HepG2 (cell line): ENCODE measurements at regions not wholly inside any gene's neighbourhood (a gene's known extent, or its start where the extent isn't known, plus 50 kb on each side); places are given as distances from the start of the nearest gene placed in this dataset.

Source experiments
- ATAC-seq: fragments of 200-7000 bp; cut with Tn5 transposase; 3 replicates; pipeline ENCODE4 v1.9.1; 2020; ENCODE audit warnings: mild to moderate bottlenecking, moderate library complexity
- BruUV-seq: library from RNA; stranded (reverse); fragments of 400-500 nt; replicated peaks from 2 replicates; lab custom pipeline; 2021; lab: Mats Ljungman, UMichigan
- CTCF ChIA-PET: fragments of 300-600 bp; formaldehyde crosslinking; extraction: SDS; loops from one replicate; lab custom pipeline; 2021; ENCODE audit warnings: low total read pairs, inconsistent platforms, low intra/inter-chr PET ratio; lab: Yijun Ruan, JAX
- POLR2A ChIA-PET: fragments of 350-600 bp; sonication (Branson Sonifier 250); formaldehyde crosslinking; loops from one replicate; lab custom pipeline; 2020; ENCODE audit warnings: antibody characterized with exemption, inconsistent platforms; lab: Yijun Ruan, JAX
- DNase-seq: peaks from one replicate; pipeline ENCODE4 v3.0.0-alpha.2; 2015; ENCODE audit warnings: low spot score
- FAIRE-seq: peaks from 3 replicates; lab custom pipeline; 2011; peaks lifted over from hg19 to GRCh38; lab: Jason Lieb, UNC
- H2AFZ ChIP-seq: one replicate; pipeline ENCODE4 v1.6.1; 2011; ENCODE audit warnings: low read length, inconsistent platforms
- H3K27ac ChIP-seq: fragments of 300-600 bp; 3 replicates; pipeline ENCODE4 v1.8.0; 2011; ENCODE audit warnings: mixed run types, mild to moderate bottlenecking, mixed read lengths, low read length, inconsistent platforms; ENCODE audit not compliant: insufficient read depth; ENCODE audit errors: extremely low read length
- H3K27me3 ChIP-seq, 2 experiments: fragments of 200-600 bp in 1 of 2; 2 replicates in 1 of 2; 3 replicates in 1 of 2; pipeline versions ENCODE4 v1.6.0 to v1.8.0; 2011; ENCODE audit warnings: low read length in 2 of 2, mild to moderate bottlenecking in 2 of 2, moderate library complexity in 2 of 2, inconsistent platforms in 1 of 2; ENCODE audit not compliant: insufficient read depth in 2 of 2, control insufficient read depth in 1 of 2
- H3K36me3 ChIP-seq, 2 experiments: fragments of 200-600 bp in 1 of 2; replicated peaks in 1 of 2; 2 replicates in 1 of 2; 3 replicates in 1 of 2; pipeline versions ENCODE4 v1.5.1 to v1.8.0; 2011; ENCODE audit warnings: low read length in 2 of 2, inconsistent platforms in 1 of 2; ENCODE audit not compliant: insufficient read depth in 2 of 2, control insufficient read depth in 1 of 2
- H3K4me1 ChIP-seq: 2 replicates; pipeline ENCODE4 v1.5.1; 2012; ENCODE audit warnings: low read length, inconsistent platforms; ENCODE audit not compliant: insufficient read depth
- H3K4me2 ChIP-seq: 2 replicates; pipeline ENCODE4 v1.6.0; 2011; ENCODE audit warnings: low read depth, low read length, inconsistent platforms
- H3K4me3 ChIP-seq, 3 experiments: fragments of 200-600 bp in 1 of 3; sonication (generic), shearing (Covaris generic) in 1 of 3; replicated peaks in 1 of 3; 2 replicates each; pipeline ENCODE4 v1.5.1; 2011 to 2016; ENCODE audit warnings: low read length in 3 of 3, inconsistent platforms in 2 of 3, low read depth in 2 of 3, mild to moderate bottlenecking in 2 of 3, control low read depth in 1 of 3, mixed read lengths in 1 of 3; ENCODE audit not compliant: insufficient read depth in 1 of 3
- H3K79me2 ChIP-seq: one replicate; pipeline ENCODE4 v1.6.1; 2011; ENCODE audit warnings: low read length, inconsistent platforms; ENCODE audit not compliant: insufficient read depth
- H3K9ac ChIP-seq: 2 replicates; pipeline ENCODE4 v1.6.0; 2011; ENCODE audit warnings: mild to moderate bottlenecking, low read depth, low read length, inconsistent platforms; ENCODE audit not compliant: insufficient read depth
- H3K9me3 ChIP-seq: 2 replicates; pipeline ENCODE4 v1.5.1; 2012; ENCODE audit warnings: mild to moderate bottlenecking, low read length
- H4K20me1 ChIP-seq: 2 replicates; pipeline ENCODE4 v1.6.0; 2011; ENCODE audit warnings: inconsistent platforms, mild to moderate bottlenecking, low read length, moderate library complexity; ENCODE audit not compliant: insufficient read depth
- CREB1 ChIP-seq, 2 experiments: fragments of 450-650 bp in 1 of 2; IDR thresholded peaks; 2 replicates each; pipeline ENCODE4 v1.6.1; 2016 to 2017; ENCODE audit warnings: control low read depth in 1 of 2, mild to moderate bottlenecking in 1 of 2, missing compliant biosample characterization in 1 of 2, missing genetic modification characterization in 1 of 2
- FLYWCH1 ChIP-seq: sonication (generic); formaldehyde crosslinking; IDR thresholded peaks from 2 replicates; pipeline ENCODE4 v1.8.1; 2023; ENCODE audit warnings: mild to moderate bottlenecking, missing genetic modification reagents
- FOSL2 ChIP-seq: sonication (generic); formaldehyde crosslinking; IDR thresholded peaks from 2 replicates; pipeline ENCODE4 v1.4.0; 2020; ENCODE audit warnings: missing genetic modification reagents
- HNF1B ChIP-seq: sonication (generic); formaldehyde crosslinking; IDR thresholded peaks from 2 replicates; pipeline ENCODE4 v1.5.1; 2020; ENCODE audit warnings: mild to moderate bottlenecking, moderate library complexity, missing genetic modification reagents
- HNRNPK ChIP-seq: fragments of 200-400 bp; formaldehyde crosslinking; IDR thresholded peaks from 2 replicates; pipeline ENCODE4 v1.6.1; 2018; ENCODE audit warnings: low read length, low read depth, moderate library complexity, mild to moderate bottlenecking; ENCODE audit not compliant: poor library complexity, severe bottlenecking
- ISL2 ChIP-seq: sonication (generic); formaldehyde crosslinking; IDR thresholded peaks from 2 replicates; pipeline ENCODE4 v1.5.0; 2020; ENCODE audit warnings: missing genetic modification reagents
- NR2C2 ChIP-seq: sonication (generic); formaldehyde crosslinking; IDR thresholded peaks from 2 replicates; pipeline ENCODE4 v1.4.0; 2020; ENCODE audit warnings: missing genetic modification reagents, mild to moderate bottlenecking, moderate library complexity, borderline replicate concordance
- TEAD2 ChIP-seq: sonication (generic); formaldehyde crosslinking; IDR thresholded peaks from 2 replicates; pipeline ENCODE4 v1.9.0; 2021; ENCODE audit warnings: missing genetic modification reagents
- U2AF1 ChIP-seq: fragments of 200-400 bp; formaldehyde crosslinking; optimal IDR thresholded peaks from 2 replicates; pipeline ENCODE3; 2017; ENCODE audit warnings: mild to moderate bottlenecking, low read depth, low read length
- ZMAT5 ChIP-seq: sonication (generic); formaldehyde crosslinking; IDR thresholded peaks from 2 replicates; pipeline ENCODE4 v1.5.0; 2020; ENCODE audit warnings: mild to moderate bottlenecking, low read depth, missing genetic modification reagents, borderline replicate concordance
- ZNF337 ChIP-seq: sonication (generic); formaldehyde crosslinking; IDR thresholded peaks from 2 replicates; pipeline ENCODE4 v1.5.1; 2020; ENCODE audit warnings: missing genetic modification reagents, low read depth, mild to moderate bottlenecking, borderline replicate concordance
- ZNF816 ChIP-seq: sonication (generic); formaldehyde crosslinking; IDR thresholded peaks from 2 replicates; pipeline ENCODE4 v1.8.0; 2022; ENCODE audit warnings: missing genetic modification reagents, mild to moderate bottlenecking, borderline replicate concordance
- WGBS: methylation state at CpG from one replicate; pipeline ENCODE4 v1.1.6; 2017; ENCODE audit warnings: low lambda C conversion rate; 5-methylcytosine and 5-hydroxymethylcytosine counted together
- in situ Hi-C: cut with HindIII; loops from 2 replicates; pipeline ENCODE4 v1.10.0; 2017; ENCODE audit warnings: low pct_unique_long_range_greater_than_20kb; ENCODE audit not compliant: extremely low pct_ligation_motif_present
- intact Hi-C: fragments of 100-400 bp; cut with micrococcal nuclease; formaldehyde crosslinking; loops from one replicate; pipeline ENCODE4 v1.10.0; 2022; ENCODE audit not compliant: unreplicated experiment
- TF ChIP-seq, protein P1 (sequence below): sonication (generic); formaldehyde crosslinking; IDR thresholded peaks from 2 replicates; pipeline ENCODE4 v1.4.0; 2020; ENCODE audit warnings: missing genetic modification reagents
- TF ChIP-seq, protein P2 (sequence below), 2 experiments: fragments of 450-650 bp in 1 of 2; sonication (generic) in 1 of 2; formaldehyde crosslinking; IDR thresholded peaks; 2 replicates each; pipeline versions ENCODE4 v1.5.0 to v1.8.0; 2020 to 2022; ENCODE audit warnings: mild to moderate bottlenecking in 1 of 2, missing genetic modification reagents in 1 of 2
- TF ChIP-seq, protein P3 (sequence below): sonication (generic); formaldehyde crosslinking; IDR thresholded peaks from 2 replicates; pipeline ENCODE4 v1.5.1; 2020; ENCODE audit warnings: missing genetic modification reagents, mild to moderate bottlenecking, borderline replicate concordance
- TF ChIP-seq, protein P4 (sequence below): IDR thresholded peaks from 2 replicates; pipeline ENCODE4 v1.6.1; 2016; ENCODE audit warnings: low read depth, borderline replicate concordance

DNA sequence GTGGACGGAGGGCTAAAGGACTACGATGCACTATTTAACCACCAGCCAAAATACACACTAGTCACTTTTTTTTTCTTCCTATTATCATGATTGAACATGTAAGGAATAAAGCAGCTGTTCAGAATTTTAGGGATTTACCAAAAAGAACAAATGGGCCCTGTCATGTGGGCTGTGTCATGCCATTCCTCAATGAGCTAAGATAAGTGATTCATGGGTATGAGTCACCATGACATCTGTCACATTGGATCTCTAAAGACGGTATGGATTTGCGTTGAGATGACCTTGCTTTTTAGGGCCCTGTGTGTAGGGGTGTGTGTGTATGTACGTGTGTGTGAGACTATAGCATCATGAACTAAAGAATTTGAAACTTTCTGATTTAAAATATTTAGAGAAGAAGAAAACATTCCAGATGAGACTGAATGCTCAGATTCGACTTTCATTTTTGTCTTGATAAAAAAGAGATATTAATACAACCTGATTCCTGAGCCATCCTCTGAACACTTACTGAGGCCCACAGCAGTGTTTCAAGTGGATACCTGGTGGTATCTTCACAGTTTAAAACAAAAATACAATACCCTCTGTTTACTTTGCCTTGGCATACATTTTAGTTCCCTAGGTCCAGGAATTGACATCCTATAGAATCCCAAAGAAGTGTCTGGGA lies 246.1 kb upstream of the DUSP10 start:
- BruUV-seq, result no TSS peak
- Histone ChIP-seq H3K4me2 (no peak overlapping the region), H3K27me3 (no peaks in the 10 kb centered on the region), H3K27ac (no peak overlapping the region), H3K4me3 (no peak overlapping the region), H3K79me2 (no peaks in the 10 kb centered on the region), H3K9ac (no peak overlapping the region), H4K20me1 (no peaks in the 10 kb centered on the region), H3K9me3 (no peaks in the 10 kb centered on the region), H2AFZ (no peak overlapping the region), H3K4me1 (no peaks in the 10 kb centered on the region), H3K36me3 (no peaks in the 10 kb centered on the region)
- DNase-seq (peak; percentile 9), FAIRE-seq (no peak), ATAC-seq (no peak)
- POLR2A ChIA-PET, result no interaction called here
- 21% methylated on average over 6 of the region's 6 CpGs for WGBS
- in situ Hi-C loops (no loop called here), intact Hi-C loops (no loop called here)
- CTCF ChIA-PET, result no interaction called here
- TF ChIP-seq, protein P1, sequence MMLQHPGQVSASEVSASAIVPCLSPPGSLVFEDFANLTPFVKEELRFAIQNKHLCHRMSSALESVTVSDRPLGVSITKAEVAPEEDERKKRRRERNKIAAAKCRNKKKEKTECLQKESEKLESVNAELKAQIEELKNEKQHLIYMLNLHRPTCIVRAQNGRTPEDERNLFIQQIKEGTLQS (CRISPR knock-in tag), result peak; percentile 16; the same call in 1 of the 2 replicates
- TF ChIP-seq, protein P2, sequence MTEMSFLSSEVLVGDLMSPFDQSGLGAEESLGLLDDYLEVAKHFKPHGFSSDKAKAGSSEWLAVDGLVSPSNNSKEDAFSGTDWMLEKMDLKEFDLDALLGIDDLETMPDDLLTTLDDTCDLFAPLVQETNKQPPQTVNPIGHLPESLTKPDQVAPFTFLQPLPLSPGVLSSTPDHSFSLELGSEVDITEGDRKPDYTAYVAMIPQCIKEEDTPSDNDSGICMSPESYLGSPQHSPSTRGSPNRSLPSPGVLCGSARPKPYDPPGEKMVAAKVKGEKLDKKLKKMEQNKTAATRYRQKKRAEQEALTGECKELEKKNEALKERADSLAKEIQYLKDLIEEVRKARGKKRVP (CRISPR knock-in tag; IDR thresholded peaks at IDR 0.05), result no peak
- TF ChIP-seq ZNF816 (no peak), FLYWCH1 (CRISPR knock-in tag) (no peak), NR2C2 (CRISPR knock-in tag) (no peak), U2AF1 (no peak), ISL2 (CRISPR knock-in tag) (no peak), HNRNPK (no peak), CREB1 (IDR thresholded peaks at IDR 0.05) (peak; percentile 29; the same call in 1 of the 2 replicates), CREB1 (CRISPR knock-in tag; IDR thresholded peaks at IDR 0.05) (no peak), HNF1B (no peak), ZMAT5 (CRISPR knock-in tag) (no peak), FOSL2 (CRISPR knock-in tag) (peak; percentile 80), TEAD2 (no peak), ZNF337 (CRISPR knock-in tag) (no peak)
- TF ChIP-seq, protein P3, sequence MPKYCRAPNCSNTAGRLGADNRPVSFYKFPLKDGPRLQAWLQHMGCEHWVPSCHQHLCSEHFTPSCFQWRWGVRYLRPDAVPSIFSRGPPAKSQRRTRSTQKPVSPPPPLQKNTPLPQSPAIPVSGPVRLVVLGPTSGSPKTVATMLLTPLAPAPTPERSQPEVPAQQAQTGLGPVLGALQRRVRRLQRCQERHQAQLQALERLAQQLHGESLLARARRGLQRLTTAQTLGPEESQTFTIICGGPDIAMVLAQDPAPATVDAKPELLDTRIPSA (CRISPR knock-in tag), result no peak
- TF ChIP-seq, protein P4, sequence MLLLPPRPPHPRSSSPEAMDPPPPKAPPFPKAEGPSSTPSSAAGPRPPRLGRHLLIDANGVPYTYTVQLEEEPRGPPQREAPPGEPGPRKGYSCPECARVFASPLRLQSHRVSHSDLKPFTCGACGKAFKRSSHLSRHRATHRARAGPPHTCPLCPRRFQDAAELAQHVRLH (CRISPR knock-in tag), result no peak
